ENCODE measurements at regions not wholly inside any gene's neighbourhood (a gene's known extent, or its start where the extent isn't known, plus 50 kb on each side); places are given as distances from the start of the nearest gene placed in this dataset.
A peak's percentile ranks its signal among the peaks of the same experiment; 100 is the strongest.

DNA sequence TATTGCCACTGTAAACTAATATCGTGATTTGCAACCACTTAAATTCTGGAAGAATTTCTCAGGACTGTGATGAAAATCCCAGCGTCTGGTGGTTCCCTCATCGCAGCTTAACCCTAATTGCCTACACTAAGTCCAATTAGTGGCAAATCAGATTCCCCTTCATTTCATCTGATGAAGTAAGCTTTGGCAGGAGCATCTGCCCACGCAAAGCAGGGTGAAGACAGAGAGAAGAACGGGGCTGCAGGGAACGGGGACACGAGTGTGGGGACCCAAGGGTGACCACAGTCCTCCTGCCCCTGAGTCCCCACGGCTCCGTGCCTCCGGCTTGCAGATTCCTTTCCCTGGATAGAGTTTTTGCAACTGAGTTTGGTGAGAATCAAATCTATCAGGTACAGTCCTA is 159.5 kb downstream of the LY86 start:
- TF ChIP-seq, protein P1, sequence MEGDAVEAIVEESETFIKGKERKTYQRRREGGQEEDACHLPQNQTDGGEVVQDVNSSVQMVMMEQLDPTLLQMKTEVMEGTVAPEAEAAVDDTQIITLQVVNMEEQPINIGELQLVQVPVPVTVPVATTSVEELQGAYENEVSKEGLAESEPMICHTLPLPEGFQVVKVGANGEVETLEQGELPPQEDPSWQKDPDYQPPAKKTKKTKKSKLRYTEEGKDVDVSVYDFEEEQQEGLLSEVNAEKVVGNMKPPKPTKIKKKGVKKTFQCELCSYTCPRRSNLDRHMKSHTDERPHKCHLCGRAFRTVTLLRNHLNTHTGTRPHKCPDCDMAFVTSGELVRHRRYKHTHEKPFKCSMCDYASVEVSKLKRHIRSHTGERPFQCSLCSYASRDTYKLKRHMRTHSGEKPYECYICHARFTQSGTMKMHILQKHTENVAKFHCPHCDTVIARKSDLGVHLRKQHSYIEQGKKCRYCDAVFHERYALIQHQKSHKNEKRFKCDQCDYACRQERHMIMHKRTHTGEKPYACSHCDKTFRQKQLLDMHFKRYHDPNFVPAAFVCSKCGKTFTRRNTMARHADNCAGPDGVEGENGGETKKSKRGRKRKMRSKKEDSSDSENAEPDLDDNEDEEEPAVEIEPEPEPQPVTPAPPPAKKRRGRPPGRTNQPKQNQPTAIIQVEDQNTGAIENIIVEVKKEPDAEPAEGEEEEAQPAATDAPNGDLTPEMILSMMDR (IDR thresholded peaks at IDR 0.05), result no peak
- peaks cover 35% of the 10 kb centered on the region for H3K4me1 ChIP-seq (ENCODE audit: low read depth)
- ATAC-seq (no peak), DNase-seq (no peak)
- H3K36me3 ChIP-seq (ENCODE audit: low read depth), result no peaks in the 10 kb centered on the region
- H3K9me3 ChIP-seq, result no peaks in the 10 kb centered on the region
- intact Hi-C loops (cut with DNase I, micrococcal nuclease), result no loop called here
- no peak overlapping the region for H3K4me3 ChIP-seq

DNA sequence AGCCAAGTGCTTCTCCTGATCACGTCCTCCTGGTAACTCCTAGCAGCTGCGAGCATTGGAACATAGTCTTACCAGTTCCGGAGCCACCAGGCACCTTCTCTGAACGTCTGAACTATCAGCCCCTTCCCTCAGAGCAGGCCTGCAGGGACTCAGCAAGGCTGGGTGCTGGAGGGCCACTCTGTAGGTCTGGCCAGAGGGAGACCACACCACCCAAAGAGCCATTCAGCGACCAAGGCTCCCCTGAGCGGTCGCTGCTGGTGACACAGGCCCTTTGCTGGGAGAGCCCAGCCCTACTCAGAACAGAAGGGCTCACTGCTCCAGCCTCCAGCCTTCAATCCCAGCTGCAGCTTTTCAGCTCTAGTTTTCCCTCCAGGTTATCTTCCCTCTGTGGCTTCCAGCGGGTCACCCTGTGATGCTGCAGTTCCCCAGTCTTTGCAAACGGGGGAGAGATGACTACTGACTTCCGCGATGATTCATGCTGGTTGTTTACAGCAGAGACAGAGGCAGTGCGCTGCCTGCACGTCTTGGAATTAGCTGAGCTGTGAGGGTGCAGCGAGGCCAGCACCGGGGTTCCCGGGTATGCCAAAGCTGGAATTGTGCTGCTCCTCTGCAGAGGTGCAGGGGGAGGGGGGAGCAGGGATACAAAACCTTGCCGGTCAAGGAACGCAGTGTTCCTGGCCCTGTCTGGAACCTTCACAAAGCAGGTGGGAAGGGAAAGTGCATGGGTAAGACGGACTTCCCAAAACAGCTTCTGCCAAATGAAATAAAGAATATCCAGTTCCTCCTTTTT is 161.4 kb downstream of the LY86 start:
- Histone ChIP-seq H3K9me3 (no peaks in the 10 kb centered on the region), H3K36me3 (ENCODE audit: low read depth) (no peaks in the 10 kb centered on the region), H3K4me3 (no peak overlapping the region), H3K4me1 (ENCODE audit: low read depth) (peaks cover 44% of the 10 kb centered on the region)
- DNase-seq, result peak; percentile 73 to 76 (median 73)
- ATAC-seq, result peak; percentile 61
- TF ChIP-seq, protein P1 (IDR thresholded peaks at IDR 0.05), result no peak
- intact Hi-C loops (cut with DNase I, micrococcal nuclease), result no loop called here

DNA sequence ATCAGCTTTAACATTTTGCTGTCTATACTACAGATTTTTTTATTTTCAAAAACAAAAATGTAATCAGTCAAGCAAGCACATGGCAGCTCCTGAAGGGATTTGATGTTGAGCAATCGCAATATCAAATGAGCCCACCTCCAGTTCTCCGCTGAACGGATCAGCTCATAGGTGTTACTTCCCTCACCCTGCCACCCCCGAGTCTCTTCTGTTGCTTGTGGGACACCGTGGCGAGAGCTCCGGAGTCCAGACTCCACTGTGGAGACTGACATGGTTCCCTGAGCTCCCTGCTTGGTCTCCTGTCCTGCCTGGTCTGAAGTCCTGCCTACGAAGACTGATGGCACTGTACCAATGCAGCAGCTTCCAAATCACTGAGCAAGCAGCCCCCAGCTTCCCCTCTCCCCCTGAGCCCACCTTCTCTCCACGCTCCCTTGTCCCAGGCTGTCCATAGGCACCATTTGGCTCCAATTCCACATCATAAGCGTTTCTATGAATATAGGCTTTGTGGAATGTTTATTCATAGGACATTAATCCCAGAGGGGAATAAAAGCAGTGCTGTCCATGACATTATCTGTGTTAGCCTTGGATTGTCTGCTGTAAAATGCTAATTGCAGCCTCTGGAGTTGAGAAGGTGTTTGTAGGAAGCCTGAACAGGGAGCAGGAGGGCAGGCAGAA is 162.2 kb downstream of the LY86 start:
- DNase-seq (no peak), ATAC-seq (no peak)
- no peak overlapping the region for H3K4me3 ChIP-seq
- no peaks in the 10 kb centered on the region for H3K9me3 ChIP-seq
- TF ChIP-seq, protein P1 (IDR thresholded peaks at IDR 0.05), result no peak
- intact Hi-C loops (cut with DNase I, micrococcal nuclease), result no loop called here
- peaks cover 44% of the 10 kb centered on the region for H3K4me1 ChIP-seq (ENCODE audit: low read depth)
- no peaks in the 10 kb centered on the region for H3K36me3 ChIP-seq (ENCODE audit: low read depth)

DNA sequence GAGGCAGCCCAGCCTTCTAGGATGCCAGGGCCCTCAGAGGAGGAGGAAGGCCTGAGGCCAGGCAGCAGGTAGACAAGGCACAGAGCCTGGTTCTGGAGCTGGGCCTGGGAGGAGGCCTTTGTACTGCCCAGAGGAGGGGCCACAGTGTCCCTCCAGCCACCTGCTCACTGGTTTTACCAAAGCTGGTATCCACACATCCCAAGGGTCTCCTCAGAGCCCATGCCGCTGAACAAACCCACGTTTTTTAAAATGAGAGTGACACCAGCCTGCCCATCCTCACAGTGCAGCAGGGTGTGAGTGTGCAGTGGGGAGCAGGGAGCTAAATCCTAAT is 162.7 kb downstream of the LY86 start:
- intact Hi-C loops (cut with DNase I, micrococcal nuclease), result no loop called here
- Histone ChIP-seq H3K4me3 (no peak overlapping the region), H3K9me3 (no peaks in the 10 kb centered on the region), H3K4me1 (ENCODE audit: low read depth) (peaks cover 44% of the 10 kb centered on the region), H3K36me3 (ENCODE audit: low read depth) (no peaks in the 10 kb centered on the region)
- ATAC-seq (peak; percentile 32), DNase-seq (peak; percentile 43 to 62 (median 57))
- TF ChIP-seq, protein P1 (IDR thresholded peaks at IDR 0.05), result no peak

DNA sequence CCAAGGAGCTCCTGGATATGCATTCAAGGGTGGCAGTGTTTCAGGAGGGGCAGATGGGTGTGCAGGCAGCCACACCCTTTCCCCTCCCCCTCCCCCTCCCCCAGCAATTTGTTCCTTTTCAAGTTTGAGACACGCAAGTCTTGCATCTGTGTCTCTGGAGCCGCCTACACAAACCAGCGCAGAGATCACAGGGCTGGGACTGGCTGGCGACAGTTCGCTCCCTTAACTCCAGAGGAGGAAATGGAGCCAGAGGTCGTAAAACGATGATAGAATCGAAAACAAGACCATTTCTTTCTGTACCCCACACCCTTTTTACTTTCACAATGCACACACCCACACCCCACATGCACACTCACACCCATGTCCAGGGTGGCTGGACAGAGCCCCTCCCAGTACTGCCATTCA is 163.1 kb downstream of the LY86 start:
- Histone ChIP-seq H3K4me1 (ENCODE audit: low read depth) (peaks cover 44% of the 10 kb centered on the region), H3K9me3 (no peaks in the 10 kb centered on the region), H3K36me3 (ENCODE audit: low read depth) (no peaks in the 10 kb centered on the region), H3K4me3 (no peak overlapping the region)
- ATAC-seq, result peak; percentile 84
- peak; percentile 83 to 87 (median 86) for DNase-seq
- TF ChIP-seq, protein P1 (IDR thresholded peaks at IDR 0.05), result no peak
- intact Hi-C loops (cut with DNase I, micrococcal nuclease), result no loop called here
